CD4-positive, alpha-beta T cell (primary cell): ENCODE measurements at regions not wholly inside any gene's neighbourhood (a gene's known extent, or its start where the extent isn't known, plus 50 kb on each side); places are given as distances from the start of the nearest gene placed in this dataset.

Experiments
- ATAC-seq: fragments of 200-7000 bp; cut with Tn5 transposase; one replicate; pipeline ENCODE4 v1.10.0; 2022; ENCODE audit warnings: mild to moderate bottlenecking; ENCODE audit not compliant: poor library complexity
- CTCF ChIA-PET: fragments of 350-600 bp; sonication (Branson Sonifier 250); formaldehyde crosslinking; loops from one replicate; lab custom pipeline; 2021; ENCODE audit warnings: antibody characterized with exemption, inconsistent platforms; lab: Charles Lee
- POLR2A ChIA-PET: fragments of 350-600 bp; sonication (Branson Sonifier 250); formaldehyde crosslinking; loops from one replicate; lab custom pipeline; 2021; ENCODE audit warnings: antibody characterized with exemption, inconsistent platforms; lab: Charles Lee
- DNase-seq, 14 experiments: peaks; one replicate each; pipeline ENCODE4 v3.0.0-alpha.2; 2013 to 2020; ENCODE audit warnings: mixed read lengths in 2 of 14
- H3K27ac ChIP-seq, 2 donors: one replicate each; pipeline versions ENCODE4 v1.5.1 to v1.7.0; 2013; ENCODE audit warnings: low read length in 2 of 2, low read depth in 1 of 2, mild to moderate bottlenecking in 1 of 2
- H3K27me3 ChIP-seq, 2 experiments: 1 replicate in 1 of 2; 2 replicates in 1 of 2; pipeline versions ENCODE4 v1.6.1 to v1.7.0; 2013; ENCODE audit warnings: low read length in 2 of 2, control low read depth in 1 of 2, mild to moderate bottlenecking in 1 of 2, moderate library complexity in 1 of 2; ENCODE audit not compliant: insufficient read depth in 2 of 2, control insufficient read depth in 1 of 2
- H3K36me3 ChIP-seq: one replicate; pipeline ENCODE4 v1.6.1; 2013; ENCODE audit warnings: low read length, control low read depth; ENCODE audit not compliant: insufficient read depth
- H3K4me1 ChIP-seq: one replicate; pipeline ENCODE4 v1.6.1; 2013; ENCODE audit warnings: low read length, control low read depth; ENCODE audit not compliant: insufficient read depth
- H3K4me3 ChIP-seq: one replicate; pipeline ENCODE4 v1.5.1; 2013; ENCODE audit warnings: mild to moderate bottlenecking, low read length, moderate library complexity
- H3K9me3 ChIP-seq, 2 experiments: 1 replicate in 1 of 2; 2 replicates in 1 of 2; pipeline versions ENCODE4 v1.6.1 to v1.7.0; 2013; ENCODE audit warnings: low read length in 2 of 2, mild to moderate bottlenecking in 2 of 2, control low read depth in 1 of 2, moderate library complexity in 1 of 2; ENCODE audit not compliant: control insufficient read depth in 1 of 2, insufficient read depth in 1 of 2
- H3K27ac Mint-ChIP-seq: one replicate; pipeline ENCODE4 v1.8.0; 2020; ENCODE audit warnings: mixed read lengths
- H3K27me3 Mint-ChIP-seq: one replicate; pipeline ENCODE4 v1.8.0; 2021; ENCODE audit warnings: mixed read lengths
- H3K36me3 Mint-ChIP-seq: one replicate; pipeline ENCODE4 v1.8.0; 2021; ENCODE audit warnings: low read depth, mixed read lengths
- H3K4me1 Mint-ChIP-seq: one replicate; pipeline ENCODE4 v1.8.0; 2021; ENCODE audit warnings: low read depth, mixed read lengths
- H3K4me3 Mint-ChIP-seq: one replicate; pipeline ENCODE4 v1.8.0; 2020; ENCODE audit warnings: mild to moderate bottlenecking, mixed read lengths
- H3K9me3 Mint-ChIP-seq: one replicate; pipeline ENCODE4 v1.8.0; 2020; ENCODE audit warnings: mixed read lengths
- CTCF ChIP-seq: fragments of 200-600 bp; IDR thresholded peaks from one replicate; pipeline ENCODE4 v1.8.0; 2022; ENCODE audit warnings: antibody characterized with exemption, mild to moderate bottlenecking
- intact Hi-C, 2 experiments: fragments of 100-400 bp; cut with DNase I in 1 of 2; cut with micrococcal nuclease in 1 of 2; formaldehyde crosslinking; loops; one replicate each; pipeline versions ENCODE4 v1.15.1 to v1.9.0; 2023 to 2025; cut with DNase I, micrococcal nuclease

GRCh38 chr17:79463421-79464317 lies 147.2 kb downstream of the RBFOX3 start:
- intact Hi-C loops: no loop called here
- Mint-ChIP-seq H3K4me1 (no peaks in the 10 kb centered on the region), H3K27ac (no peak overlapping the region)

GRCh38 chr17:79461041-79461440 lies 149.8 kb downstream of the RBFOX3 start:
- no peaks in the 10 kb centered on the region for H3K4me1 Mint-ChIP-seq
- no peak overlapping the region for H3K27ac Mint-ChIP-seq

More at GRCh38 chr17:79463421-79464317, 147.2 kb downstream of the RBFOX3 start:
- H3K27ac ChIP-seq: no peak overlapping the region
- CTCF ChIA-PET: no interaction called here
- Mint-ChIP-seq H3K9me3 (no peaks in the 10 kb centered on the region), H3K36me3 (no peaks in the 10 kb centered on the region), H3K4me3 (no peak overlapping the region), H3K27me3 (peaks cover 5% of the 10 kb centered on the region)
- POLR2A ChIA-PET: no interaction called here
- H3K4me3 ChIP-seq: no peak overlapping the region
- H3K4me1 ChIP-seq: no peaks in the 10 kb centered on the region
- no peak for TF ChIP-seq CTCF
- ATAC-seq (no peak), DNase-seq (no peak)
- H3K9me3 ChIP-seq: peaks cover 0 to 15% of the 10 kb centered on the region in 2 experiments
- no peaks in the 10 kb centered on the region for H3K36me3 ChIP-seq
- peaks cover 0 to 9% of the 10 kb centered on the region in 2 experiments for H3K27me3 ChIP-seq

GRCh38 chr17:79459846-79460245 lies 151.0 kb downstream of the RBFOX3 start:
- no peak overlapping the region for H3K4me3 Mint-ChIP-seq
- ATAC-seq (no peak), DNase-seq (no peak)
- no peak overlapping the region for H3K27ac ChIP-seq
- intact Hi-C loops: no loop called here
- ChIA-PET POLR2A (no interaction called here), CTCF (no interaction called here)
- H3K9me3 Mint-ChIP-seq: no peaks in the 10 kb centered on the region
- H3K4me1 ChIP-seq: no peaks in the 10 kb centered on the region
- H3K4me3 ChIP-seq: no peak overlapping the region
- no peak for TF ChIP-seq CTCF
- no peaks in the 10 kb centered on the region for H3K36me3 Mint-ChIP-seq
- H3K27me3 Mint-ChIP-seq: peaks cover 15% of the 10 kb centered on the region
- peaks cover 0 to 2% of the 10 kb centered on the region in 2 experiments for H3K27me3 ChIP-seq
- no peaks in the 10 kb centered on the region for H3K4me1 Mint-ChIP-seq
- no peak overlapping the region for H3K27ac Mint-ChIP-seq
- H3K36me3 ChIP-seq: no peaks in the 10 kb centered on the region
- peaks cover 0 to 14% of the 10 kb centered on the region in 2 experiments for H3K9me3 ChIP-seq

More at GRCh38 chr17:79461041-79461440, 149.8 kb downstream of the RBFOX3 start:
- DNase-seq (no peak), ATAC-seq (no peak)
- Histone ChIP-seq H3K9me3 (peaks cover 0 to 15% of the 10 kb centered on the region in 2 experiments), H3K4me3 (no peak overlapping the region), H3K27me3 (peaks cover 0 to 2% of the 10 kb centered on the region in 2 experiments), H3K27ac (no peak overlapping the region), H3K4me1 (no peaks in the 10 kb centered on the region), H3K36me3 (no peaks in the 10 kb centered on the region)
- POLR2A ChIA-PET: no interaction called here
- Mint-ChIP-seq H3K27me3 (peaks cover 7% of the 10 kb centered on the region), H3K36me3 (no peaks in the 10 kb centered on the region), H3K9me3 (no peaks in the 10 kb centered on the region), H3K4me3 (no peak overlapping the region)
- no peak for TF ChIP-seq CTCF
- intact Hi-C loops: no loop called here
- CTCF ChIA-PET: no interaction called here
